ENCODE measurements at regions not wholly inside any gene's neighbourhood (a gene's known extent, or its start where the extent isn't known, plus 50 kb on each side); places are given as distances from the start of the nearest gene placed in this dataset.

GRCh38 chr14:105937253-105938054 is 411.1 kb downstream of the TMEM121 start:
- WGBS, 2 donors, result 76 to 80% methylated on average over 7 to 10 of the region's 11 CpGs
- no peak for DNase-seq
- H3K4me3 ChIP-seq (replicated peaks in 1 of 3), result no peak overlapping the region
- H3K9me3 ChIP-seq, result no peaks in the 10 kb centered on the region
- H3K36me3 ChIP-seq, result no peaks in the 10 kb centered on the region
- H3K4me1 ChIP-seq, result no peaks in the 10 kb centered on the region
- H3K27me3 ChIP-seq, result no peaks in the 10 kb centered on the region
- no peak for TF ChIP-seq CTCF (IDR thresholded peaks at IDR 0.05)
- intact Hi-C loops (cut with DNase I), result no loop called here
- no peak overlapping the region for H3K27ac ChIP-seq

DNA sequence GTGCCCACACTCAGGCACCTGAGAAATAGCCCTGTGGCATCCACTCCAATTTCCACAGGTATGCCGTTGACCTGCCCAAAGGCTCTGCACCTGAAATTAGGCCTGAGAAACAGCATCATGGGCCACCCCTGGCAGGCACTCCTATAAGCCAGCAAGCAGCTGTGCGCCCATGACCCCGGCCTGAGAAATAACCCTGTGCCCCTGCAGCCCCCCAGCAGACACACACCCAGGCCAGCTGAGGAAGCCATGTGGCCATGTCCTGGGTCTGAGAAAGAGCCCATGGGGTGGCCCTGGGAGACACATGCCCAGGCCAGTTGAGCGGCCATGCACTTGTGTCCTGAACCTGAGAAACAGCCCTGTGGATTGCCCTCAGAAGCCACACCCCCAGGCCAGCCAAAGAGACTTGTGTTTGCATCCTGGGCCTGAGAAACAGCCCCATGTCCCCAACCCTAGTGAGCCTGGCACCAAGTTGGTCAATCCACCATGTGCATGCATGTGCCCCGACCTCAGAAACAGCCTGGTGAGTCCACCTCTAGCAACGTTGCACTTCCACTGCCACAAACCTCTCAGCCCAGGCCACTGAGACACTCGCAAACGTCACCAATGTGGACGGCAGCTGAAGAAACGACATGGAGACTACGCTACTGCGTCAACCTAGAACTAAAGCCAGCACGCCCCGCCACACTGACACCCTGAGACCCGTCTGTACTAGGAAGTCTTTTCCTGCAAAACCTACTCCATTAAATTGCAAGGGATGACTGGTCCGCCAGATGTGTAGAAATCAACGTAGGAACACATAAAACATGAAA is 411.9 kb downstream of the TMEM121 start:
- H3K9me3 ChIP-seq, result no peaks in the 10 kb centered on the region
- no peak overlapping the region for H3K4me3 ChIP-seq (replicated peaks in 1 of 3)
- 80 to 85% methylated on average over 14 to 16 of the region's 17 CpGs for WGBS, 2 donors
- DNase-seq, result no peak
- no peaks in the 10 kb centered on the region for H3K4me1 ChIP-seq
- TF ChIP-seq CTCF (IDR thresholded peaks at IDR 0.05) (no peak), POLR2A (IDR thresholded peaks at IDR 0.05) (no peak)
- H3K27ac ChIP-seq, result no peak overlapping the region
- intact Hi-C loops (cut with DNase I), result no loop called here
- no peaks in the 10 kb centered on the region for H3K27me3 ChIP-seq
- no peaks in the 10 kb centered on the region for H3K36me3 ChIP-seq

DNA sequence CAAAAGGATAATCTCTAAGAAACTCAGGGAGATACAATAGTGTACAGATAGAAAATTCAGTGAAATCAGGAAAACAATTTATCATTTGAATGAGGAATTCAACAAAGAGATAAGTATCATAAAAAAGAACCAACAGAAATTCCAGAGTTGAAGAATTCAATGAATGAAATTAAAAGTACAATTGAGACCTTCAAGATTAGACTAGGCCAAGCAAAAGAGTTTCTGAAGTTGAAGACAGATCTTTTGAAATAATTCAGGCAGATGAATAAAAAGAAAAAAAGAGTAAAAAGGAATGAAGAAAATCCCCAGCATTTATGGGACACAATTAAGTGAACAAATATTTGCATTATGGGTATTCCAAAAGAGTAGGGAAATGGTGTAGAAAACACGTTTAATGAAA is 412.6 kb downstream of the TMEM121 start:
- no peaks in the 10 kb centered on the region for H3K27me3 ChIP-seq
- H3K36me3 ChIP-seq, result no peaks in the 10 kb centered on the region
- no peak overlapping the region for H3K27ac ChIP-seq
- DNase-seq, result no peak
- intact Hi-C loops (cut with DNase I), result no loop called here
- no peak overlapping the region for H3K4me3 ChIP-seq (replicated peaks in 1 of 3)
- WGBS, 2 donors, result 19 to 31% methylated on average over 1 of the region's 1 CpG
- H3K4me1 ChIP-seq, result no peaks in the 10 kb centered on the region
- no peaks in the 10 kb centered on the region for H3K9me3 ChIP-seq
- no peak for TF ChIP-seq POLR2A (IDR thresholded peaks at IDR 0.05)
- no peak for TF ChIP-seq CTCF (IDR thresholded peaks at IDR 0.05)

- no peak overlapping the region for H3K27ac ChIP-seq
- WGBS, 2 donors, result 69 to 76% methylated on average over 11 to 12 of the region's 12 CpGs
- H3K36me3 ChIP-seq, result no peaks in the 10 kb centered on the region
- intact Hi-C loops (cut with DNase I), result loop anchor here (10.0 kb wide), 1 partner anchor 385 kb away; no protein-coding TSS in a partner anchor
- H3K9me3 ChIP-seq, result no peaks in the 10 kb centered on the region
- TF ChIP-seq POLR2A (IDR thresholded peaks at IDR 0.05) (no peak), CTCF (IDR thresholded peaks at IDR 0.05) (no peak)
- no peak overlapping the region for H3K4me3 ChIP-seq (replicated peaks in 1 of 3)
- peaks cover 0 to 4% of the 10 kb centered on the region in 2 donors for H3K4me1 ChIP-seq
- no peak for DNase-seq
- no peaks in the 10 kb centered on the region for H3K27me3 ChIP-seq
Measured at GRCh38 chr14:105939810-105940508, 413.6 kb downstream of the TMEM121 start.
